Subcutaneous abdominal adipose tissue (tissue), 5 donors: ENCODE measurements at regions not wholly inside any gene's neighbourhood (a gene's known extent, or its start where the extent isn't known, plus 50 kb on each side); places are given as distances from the start of the nearest gene placed in this dataset.

ENCODE experiments used
- H3K27ac ChIP-seq: one replicate; pipeline ENCODE4 v1.7.0; 2013; ENCODE audit warnings: low read depth, mild to moderate bottlenecking, inconsistent platforms, low read length, moderate library complexity
- H3K27me3 ChIP-seq, 5 donors: one replicate each; pipeline ENCODE4 v1.7.0; 2013; ENCODE audit warnings: low read length in 5 of 5, inconsistent platforms in 1 of 5; ENCODE audit not compliant: control insufficient read depth in 5 of 5, insufficient read depth in 4 of 5
- H3K36me3 ChIP-seq, 5 donors: one replicate each; pipeline ENCODE4 v1.7.0; 2013; ENCODE audit warnings: low read length in 5 of 5; ENCODE audit not compliant: control insufficient read depth in 5 of 5, insufficient read depth in 5 of 5
- H3K4me1 ChIP-seq, 5 donors: one replicate each; pipeline ENCODE4 v1.7.0; 2013; ENCODE audit warnings: low read length in 5 of 5, mild to moderate bottlenecking in 3 of 5, moderate library complexity in 1 of 5; ENCODE audit not compliant: control insufficient read depth in 5 of 5, insufficient read depth in 5 of 5
- H3K4me3 ChIP-seq, 5 donors: one replicate each; pipeline ENCODE4 v1.7.0; 2013; ENCODE audit warnings: low read length in 5 of 5, low read depth in 1 of 5
- H3K9ac ChIP-seq, 5 donors: one replicate each; pipeline ENCODE4 v1.7.0; 2013; ENCODE audit warnings: low read length in 5 of 5, mild to moderate bottlenecking in 4 of 5, moderate library complexity in 3 of 5
- H3K9me3 ChIP-seq, 5 donors: one replicate each; pipeline ENCODE4 v1.7.0; 2013; ENCODE audit warnings: low read length in 5 of 5; ENCODE audit not compliant: control insufficient read depth in 5 of 5
- donor health status: healthy.
- donor health status: healthy.
- donor health status: healthy.
- donor health status: healthy.
- donor health status: healthy.

GRCh38 chrX:10033375-10034007 is 66.3 kb downstream of the CLDN34 start:
- Histone ChIP-seq H3K9me3 (no peaks in the 10 kb centered on the region), H3K4me1 (peaks cover 0 to 4% (median 0%) of the 10 kb centered on the region in 5 donors), H3K4me3 (no peak overlapping the region), H3K27me3 (peaks cover 0 to 6% (median 4%) of the 10 kb centered on the region in 5 donors), H3K27ac (no peak overlapping the region), H3K9ac (no peak overlapping the region), H3K36me3 (no peaks in the 10 kb centered on the region)

- no peak overlapping the region for H3K9ac ChIP-seq
- peaks cover 0 to 6% (median 4%) of the 10 kb centered on the region in 5 donors for H3K27me3 ChIP-seq
- no peak overlapping the region for H3K27ac ChIP-seq
- no peaks in the 10 kb centered on the region for H3K36me3 ChIP-seq
- H3K9me3 ChIP-seq = no peaks in the 10 kb centered on the region
- no peak overlapping the region for H3K4me3 ChIP-seq
- H3K4me1 ChIP-seq = peaks cover 0 to 6% (median 3%) of the 10 kb centered on the region in 5 donors
Measured at GRCh38 chrX:10034740-10035260, 67.6 kb downstream of the CLDN34 start.

- Histone ChIP-seq H3K27me3 (peaks cover 0 to 4% (median 0%) of the 10 kb centered on the region in 5 donors), H3K4me1 (peaks cover 0 to 4% (median 0%) of the 10 kb centered on the region in 5 donors), H3K27ac (no peak overlapping the region), H3K9me3 (no peaks in the 10 kb centered on the region), H3K4me3 (no peak overlapping the region), H3K9ac (no peak overlapping the region), H3K36me3 (no peaks in the 10 kb centered on the region)
Measured at GRCh38 chrX:10038585-10038984, 71.4 kb downstream of the CLDN34 start.

GRCh38 chrX:10039821-10040793 is 72.9 kb downstream of the CLDN34 start:
- Histone ChIP-seq H3K27me3 (peaks cover 0 to 4% (median 0%) of the 10 kb centered on the region in 5 donors), H3K9me3 (no peaks in the 10 kb centered on the region), H3K36me3 (no peaks in the 10 kb centered on the region), H3K4me1 (peaks cover 0 to 8% (median 3%) of the 10 kb centered on the region in 5 donors), H3K9ac (no peak overlapping the region), H3K27ac (no peak overlapping the region), H3K4me3 (no peak overlapping the region)

- Histone ChIP-seq H3K27ac (no peak overlapping the region), H3K27me3 (peaks cover 0 to 4% (median 0%) of the 10 kb centered on the region in 5 donors), H3K9ac (no peak overlapping the region), H3K4me3 (no peak overlapping the region), H3K36me3 (no peaks in the 10 kb centered on the region), H3K4me1 (peaks cover 0 to 17% (median 4%) of the 10 kb centered on the region in 5 donors), H3K9me3 (no peaks in the 10 kb centered on the region)
Measured at GRCh38 chrX:10040961-10041360, 73.8 kb downstream of the CLDN34 start.

- Histone ChIP-seq H3K9ac (no peak overlapping the region), H3K27me3 (peaks cover 0 to 4% (median 0%) of the 10 kb centered on the region in 5 donors), H3K4me1 (peaks cover 0 to 20% (median 4%) of the 10 kb centered on the region in 5 donors), H3K36me3 (no peaks in the 10 kb centered on the region), H3K9me3 (no peaks in the 10 kb centered on the region), H3K27ac (no peak overlapping the region), H3K4me3 (no peak overlapping the region)
Measured at GRCh38 chrX:10041383-10041782, 74.2 kb downstream of the CLDN34 start.

GRCh38 chrX:10042055-10042454 is 74.9 kb downstream of the CLDN34 start:
- Histone ChIP-seq H3K36me3 (no peaks in the 10 kb centered on the region), H3K4me1 (peaks cover 0 to 24% (median 4%) of the 10 kb centered on the region in 5 donors), H3K27me3 (peaks cover 0 to 4% (median 0%) of the 10 kb centered on the region in 5 donors), H3K9me3 (no peaks in the 10 kb centered on the region), H3K9ac (no peak overlapping the region), H3K4me3 (no peak overlapping the region), H3K27ac (no peak overlapping the region)

GRCh38 chrX:10043386-10043785 is 76.2 kb downstream of the CLDN34 start:
- H3K9ac ChIP-seq = no peak overlapping the region
- peaks cover 0 to 4% (median 0%) of the 10 kb centered on the region in 5 donors for H3K27me3 ChIP-seq
- no peaks in the 10 kb centered on the region for H3K36me3 ChIP-seq
- peaks cover 0 to 30% (median 4%) of the 10 kb centered on the region in 5 donors for H3K4me1 ChIP-seq
- no peak overlapping the region for H3K27ac ChIP-seq
- H3K4me3 ChIP-seq = no peak overlapping the region
- H3K9me3 ChIP-seq = no peaks in the 10 kb centered on the region

- Histone ChIP-seq H3K4me3 (no peak overlapping the region), H3K27me3 (peaks cover 0 to 4% (median 0%) of the 10 kb centered on the region in 5 donors), H3K9me3 (no peaks in the 10 kb centered on the region), H3K4me1 (peaks cover 0 to 37% (median 4%) of the 10 kb centered on the region in 5 donors), H3K36me3 (no peaks in the 10 kb centered on the region), H3K27ac (no peak overlapping the region), H3K9ac (no peak overlapping the region)
Measured at GRCh38 chrX:10044021-10044420, 76.9 kb downstream of the CLDN34 start.
